H1 (cell line): ENCODE measurements at regions not wholly inside any gene's neighbourhood (a gene's known extent, or its start where the extent isn't known, plus 50 kb on each side); places are given as distances from the start of the nearest gene placed in this dataset.

Experiments
- CTCF ChIA-PET: fragments of 300-600 bp; sonication (Branson Sonifier 250); formaldehyde crosslinking; loops from one replicate; lab custom pipeline; 2021; ENCODE audit not compliant: partially characterized antibody; lab: Charles Lee
- POLR2A ChIA-PET: fragments of 300-600 bp; sonication (Branson Sonifier 250); formaldehyde crosslinking; loops from one replicate; lab custom pipeline; 2021; ENCODE audit warnings: inconsistent platforms; ENCODE audit not compliant: partially characterized antibody; lab: Charles Lee
- DNase-seq, 2 experiments: peaks; one replicate each; pipeline versions ENCODE4 v3.0.0 to v3.0.0-alpha.2; 2010 to 2022; ENCODE audit warnings: low spot score in 2 of 2, low read depth in 1 of 2, mixed read lengths in 1 of 2
- FAIRE-seq: peaks from 2 replicates; lab custom pipeline; 2011; peaks lifted over from hg19 to GRCh38; lab: Jason Lieb, UNC
- H2AFZ ChIP-seq: 2 replicates; pipeline ENCODE4 v1.8.1; 2012; ENCODE audit warnings: low read length, inconsistent platforms
- H2AK5ac ChIP-seq: 2 replicates; pipeline ENCODE4 v1.6.1; 2013; ENCODE audit warnings: low read depth, low read length
- H2BK120ac ChIP-seq: replicated peaks from 2 replicates; pipeline ENCODE3; 2013; ENCODE audit warnings: low read depth, low read length, inconsistent platforms
- H2BK12ac ChIP-seq: 2 replicates; pipeline ENCODE4 v1.6.1; 2013; ENCODE audit warnings: low read depth, low read length
- H2BK15ac ChIP-seq: 2 replicates; pipeline ENCODE4 v1.6.1; 2013; ENCODE audit warnings: low read length
- H2BK20ac ChIP-seq: 2 replicates; pipeline ENCODE4 v1.6.1; 2013; ENCODE audit warnings: low read length
- H2BK5ac ChIP-seq: 2 replicates; pipeline ENCODE4 v1.6.1; 2013; ENCODE audit warnings: low read depth, low read length
- H3K14ac ChIP-seq: 2 replicates; pipeline ENCODE4 v1.6.1; 2013; ENCODE audit warnings: inconsistent platforms; ENCODE audit not compliant: insufficient read length
- H3K18ac ChIP-seq: 2 replicates; pipeline ENCODE4 v1.6.1; 2013; ENCODE audit warnings: low read length; ENCODE audit errors: extremely low read depth
- H3K23ac ChIP-seq: 2 replicates; pipeline ENCODE4 v1.6.1; 2013; ENCODE audit warnings: inconsistent platforms; ENCODE audit not compliant: insufficient read length
- H3K23me2 ChIP-seq: 2 replicates; pipeline ENCODE4 v1.6.1; 2013; ENCODE audit warnings: low read depth, low read length
- H3K27ac ChIP-seq: 2 replicates; pipeline ENCODE4 v1.6.1; 2011; ENCODE audit warnings: low read depth, low read length, inconsistent platforms
- H3K27me3 ChIP-seq, 4 experiments: replicated peaks in 1 of 4; 1 replicate in 1 of 4; 2 replicates in 3 of 4; pipeline versions ENCODE4 v1.6.1 to v1.8.1; 2011 to 2013; ENCODE audit warnings: low read length in 3 of 4, mild to moderate bottlenecking in 3 of 4, inconsistent platforms in 2 of 4, mixed read lengths in 2 of 4, moderate library complexity in 1 of 4; ENCODE audit not compliant: control insufficient read depth in 3 of 4, insufficient read depth in 3 of 4; ENCODE audit errors: extremely low read depth in 1 of 4
- H3K36me3 ChIP-seq, 4 experiments: 2 replicates each; pipeline versions ENCODE4 v1.6.1 to v1.8.1; 2011 to 2013; ENCODE audit warnings: mild to moderate bottlenecking in 4 of 4, low read length in 3 of 4, moderate library complexity in 2 of 4, control low read depth in 1 of 4, inconsistent platforms in 1 of 4; ENCODE audit not compliant: insufficient read depth in 4 of 4, control insufficient read depth in 2 of 4
- H3K4ac ChIP-seq: replicated peaks from 2 replicates; pipeline ENCODE3; 2013; ENCODE audit warnings: low read length, low read depth, mixed read lengths, inconsistent platforms; ENCODE audit not compliant: insufficient read length
- H3K4me1 ChIP-seq, 4 experiments: replicated peaks in 1 of 4; 1 replicate in 1 of 4; 2 replicates in 3 of 4; pipeline versions ENCODE4 v1.6.1 to v1.8.1; 2011 to 2013; ENCODE audit warnings: low read length in 3 of 4, inconsistent platforms in 2 of 4, mixed read lengths in 1 of 4; ENCODE audit not compliant: insufficient read depth in 4 of 4, control insufficient read depth in 3 of 4
- H3K4me2 ChIP-seq, 2 experiments: 2 replicates each; pipeline versions ENCODE4 v1.6.1 to v1.8.1; 2011 to 2013; ENCODE audit warnings: low read depth in 2 of 2, low read length in 2 of 2, control low read depth in 1 of 2, inconsistent platforms in 1 of 2, mild to moderate bottlenecking in 1 of 2; ENCODE audit not compliant: insufficient read depth in 1 of 2
- H3K4me3 ChIP-seq, 4 experiments: fragments of 200-600, 300-600 bp in 1 of 4; sonication (generic), shearing (Covaris generic), sonication (Bioruptor Twin) in 1 of 4; 2 replicates each; pipeline versions ENCODE4 v1.5.1 to v1.8.1; 2011 to 2016; ENCODE audit warnings: low read length in 4 of 4, low read depth in 3 of 4, control low read depth in 2 of 4, inconsistent platforms in 2 of 4, mild to moderate bottlenecking in 2 of 4, mixed read lengths in 1 of 4, moderate library complexity in 1 of 4; ENCODE audit not compliant: insufficient read depth in 2 of 4; ENCODE audit errors: extremely low read depth in 1 of 4
- H3K56ac ChIP-seq: replicated peaks from 2 replicates; pipeline ENCODE3; 2013; ENCODE audit warnings: low read depth, mild to moderate bottlenecking, mixed read lengths, low read length, inconsistent platforms; ENCODE audit not compliant: insufficient read length
- H3K79me1 ChIP-seq: 2 replicates; pipeline ENCODE4 v1.6.1; 2013; ENCODE audit warnings: low read depth, low read length, control low read depth
- H3K79me2 ChIP-seq, 2 experiments: 2 replicates each; pipeline versions ENCODE4 v1.6.1 to v1.8.1; 2012 to 2013; ENCODE audit warnings: low read length in 2 of 2, mild to moderate bottlenecking in 2 of 2, inconsistent platforms in 1 of 2; ENCODE audit not compliant: insufficient read depth in 2 of 2, control insufficient read depth in 1 of 2
- H3K9ac ChIP-seq, 4 experiments: replicated peaks in 1 of 4; 1 replicate in 1 of 4; 2 replicates in 3 of 4; pipeline versions ENCODE4 v1.6.1 to v1.8.1; 2011 to 2013; ENCODE audit warnings: low read depth in 3 of 4, low read length in 3 of 4, control low read depth in 2 of 4, mild to moderate bottlenecking in 2 of 4, moderate library complexity in 2 of 4, inconsistent platforms in 1 of 4; ENCODE audit errors: extremely low read depth in 1 of 4
- H3K9me3 ChIP-seq, 2 experiments: 2 replicates each; pipeline versions ENCODE4 v1.6.1 to v1.8.1; 2012 to 2013; ENCODE audit warnings: mild to moderate bottlenecking in 2 of 2, moderate library complexity in 2 of 2, control low read depth in 1 of 2, inconsistent platforms in 1 of 2, low read depth in 1 of 2, low read length in 1 of 2, mixed read lengths in 1 of 2; ENCODE audit not compliant: insufficient read depth in 2 of 2
- H4K20me1 ChIP-seq, 2 experiments: replicated peaks in 1 of 2; 2 replicates each; pipeline versions ENCODE3 to v1.8.1; 2011 to 2013; ENCODE audit warnings: inconsistent platforms in 2 of 2, low read length in 2 of 2, mild to moderate bottlenecking in 1 of 2; ENCODE audit not compliant: insufficient read depth in 2 of 2, control insufficient read depth in 1 of 2
- H4K5ac ChIP-seq: 2 replicates; pipeline ENCODE4 v1.6.1; 2013; ENCODE audit warnings: low read length, low read depth, mixed read lengths, inconsistent platforms; ENCODE audit not compliant: insufficient read length
- H4K8ac ChIP-seq: 2 replicates; pipeline ENCODE4 v1.8.0; 2013; ENCODE audit warnings: mild to moderate bottlenecking, moderate library complexity, low read length, inconsistent platforms; ENCODE audit not compliant: insufficient read depth; ENCODE audit errors: extremely low read depth
- H4K91ac ChIP-seq: replicated peaks from 2 replicates; pipeline ENCODE3; 2013; ENCODE audit warnings: low read length, mixed read lengths, inconsistent platforms; ENCODE audit not compliant: insufficient read length
- CBX5 ChIP-seq: fragments of 300-800, 300-1000 bp; sonication (generic); IDR thresholded peaks from 2 replicates; pipeline ENCODE4 v1.7.1; 2016; ENCODE audit warnings: antibody characterized with exemption, low read length, low read depth
- CHD1 ChIP-seq: IDR thresholded peaks from 2 replicates; pipeline ENCODE4 v1.6.1; 2012; ENCODE audit warnings: low read depth, low read length, improper control_type of control experiment
- CTCF ChIP-seq, 3 experiments: IDR thresholded peaks; 1 replicate in 2 of 3; 2 replicates in 1 of 3; pipeline versions ENCODE4 v1.5.1 to v1.6.1; 2011; ENCODE audit warnings: low read length in 3 of 3, mild to moderate bottlenecking in 3 of 3, inconsistent platforms in 2 of 3, low read depth in 1 of 3, moderate library complexity in 1 of 3; ENCODE audit not compliant: insufficient read depth in 1 of 3; ENCODE audit errors: control extremely low read depth in 1 of 3
- GTF2F1 ChIP-seq: IDR thresholded peaks from 2 replicates; pipeline ENCODE4 v1.6.1; 2012; ENCODE audit warnings: low read depth, low read length, improper control_type of control experiment, borderline replicate concordance
- PHF8 ChIP-seq: fragments of 200-600 bp; sonication (generic); conservative IDR thresholded peaks from 2 replicates; pipeline ENCODE4 v1.7.1; 2012; ENCODE audit warnings: low read depth, mild to moderate bottlenecking, inconsistent platforms, low read length, moderate library complexity
- POLR2A ChIP-seq, 2 experiments: IDR thresholded peaks; 1 replicate in 1 of 2; 2 replicates in 1 of 2; pipeline ENCODE4 v1.6.1; 2011; ENCODE audit warnings: low read depth in 2 of 2, low read length in 2 of 2, mild to moderate bottlenecking in 2 of 2; ENCODE audit errors: control extremely low read depth in 1 of 2
- RAD21 ChIP-seq, 2 experiments: IDR thresholded peaks in 1 of 2; conservative IDR thresholded peaks in 1 of 2; 2 replicates each; pipeline ENCODE4 v1.6.1; 2011; ENCODE audit warnings: low read depth in 2 of 2, low read length in 2 of 2, improper control_type of control experiment in 1 of 2, inconsistent platforms in 1 of 2, mild to moderate bottlenecking in 1 of 2, moderate library complexity in 1 of 2
- RBBP5 ChIP-seq: IDR thresholded peaks from 2 replicates; pipeline ENCODE4 v1.7.1; 2012; ENCODE audit warnings: low read depth, mild to moderate bottlenecking, inconsistent platforms, low read length, moderate library complexity, borderline replicate concordance
- SIX5 ChIP-seq: IDR thresholded peaks from 2 replicates; pipeline ENCODE4 v1.6.1; 2011; ENCODE audit warnings: mild to moderate bottlenecking, low read depth, low read length
- YY1 ChIP-seq: IDR thresholded peaks from 2 replicates; pipeline ENCODE4 v1.6.1; 2011; ENCODE audit warnings: low read depth, mild to moderate bottlenecking, low read length
- WGBS, 2 experiments: shearing (Covaris generic) in 1 of 2; methylation state at CpG; one replicate each; pipeline versions ENCODE4 v1.1.6 to v1.1.7; 2013 to 2015; ENCODE audit warnings: low lambda C conversion rate in 2 of 2, mixed read lengths in 2 of 2, inconsistent platforms in 1 of 2, low coverage in 1 of 2, missing lambda C conversion rate in 1 of 2; ENCODE audit not compliant: insufficient replicate concordance in 2 of 2, insufficient coverage in 1 of 2, insufficient read length in 1 of 2; ENCODE audit errors: extremely low coverage in 1 of 2, missing lambda C conversion rate in 1 of 2; 5-methylcytosine and 5-hydroxymethylcytosine counted together
- TF ChIP-seq, protein P1 (sequence below): IDR thresholded peaks from 2 replicates; pipeline ENCODE4 v1.6.1; 2011; ENCODE audit warnings: low read depth, mild to moderate bottlenecking, low read length; ENCODE audit not compliant: insufficient read depth

GRCh38 chr6:29227235-29227634, 56.5 kb downstream of the OR2J2 start:
- WGBS, 2 experiments, result 90% methylated on average over 5 of the region's 5 CpGs; no CpG with 5 or more reads in 1 of the 2 experiments
- no peaks in the 10 kb centered on the region for H3K9me3 ChIP-seq
- TF ChIP-seq GTF2F1 (no peak), CTCF (IDR thresholded peaks at IDR 0.05; ENCODE audit: control extremely low read depth in 1 of 3, insufficient read depth in 1 of 3, low read depth in 1 of 3, low read length in 3 of 3) (peak in 2 of 3 experiments; percentile 36 to 45; a peak in 2 of 4 replicates), YY1 (no peak), RAD21 (IDR thresholded peaks at IDR 0.05 in 1 of 2, conservative IDR thresholded peaks at IDR 0.05 in 1 of 2; ENCODE audit: low read depth in 2 of 2, low read length in 2 of 2) (peak; percentile 62 to 80), CBX5 (no peak), SIX5 (no peak), RBBP5 (no peak), CHD1 (no peak), PHF8 (no peak), POLR2A (IDR thresholded peaks at IDR 0.05; ENCODE audit: control extremely low read depth in 1 of 2, low read depth in 2 of 2, low read length in 2 of 2) (no peak)
- TF ChIP-seq, protein P1, sequence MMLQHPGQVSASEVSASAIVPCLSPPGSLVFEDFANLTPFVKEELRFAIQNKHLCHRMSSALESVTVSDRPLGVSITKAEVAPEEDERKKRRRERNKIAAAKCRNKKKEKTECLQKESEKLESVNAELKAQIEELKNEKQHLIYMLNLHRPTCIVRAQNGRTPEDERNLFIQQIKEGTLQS, result no peak

More at GRCh38 chr6:29227235-29227634, 56.5 kb downstream of the OR2J2 start:
- ChIA-PET CTCF (interaction anchor here (0.6 to 1.6 kb wide), 4 partner anchors 78 to 188 kb away, joined by 3 to 5 read pairs (median 3); no protein-coding TSS in a partner anchor), POLR2A (no interaction called here)
- H3K4me3 ChIP-seq, result no peak overlapping the region
- no peak overlapping the region for H3K4ac ChIP-seq
- no peaks in the 10 kb centered on the region for H3K79me2 ChIP-seq
- DNase-seq (no peak), FAIRE-seq (peak; percentile 55)
- no peaks in the 10 kb centered on the region for H3K23me2 ChIP-seq
- H3K27me3 ChIP-seq, result no peaks in the 10 kb centered on the region
- no peak overlapping the region for H2AK5ac ChIP-seq
- H2AFZ ChIP-seq, result no peak overlapping the region
- H2BK120ac ChIP-seq, result no peak overlapping the region
- H3K27ac ChIP-seq, result no peak overlapping the region
- peaks cover 0 to 5% (median 1%) of the 10 kb centered on the region in 4 experiments; a peak in 1 of 7 replicates for H3K4me1 ChIP-seq
- no peak overlapping the region for H3K23ac ChIP-seq
- no peak overlapping the region for H3K18ac ChIP-seq
- no peak overlapping the region for H3K9ac ChIP-seq
- H4K5ac ChIP-seq, result no peak overlapping the region
- H3K4me2 ChIP-seq, result no peak overlapping the region
- no peaks in the 10 kb centered on the region for H4K20me1 ChIP-seq
- H3K79me1 ChIP-seq, result no peaks in the 10 kb centered on the region
- no peak overlapping the region for H2BK5ac ChIP-seq
- no peaks in the 10 kb centered on the region for H3K36me3 ChIP-seq
- no peak overlapping the region for H4K91ac ChIP-seq
- H3K14ac ChIP-seq, result no peak overlapping the region
- no peak overlapping the region for H3K56ac ChIP-seq
- H2BK15ac ChIP-seq, result no peak overlapping the region
- H4K8ac ChIP-seq, result no peak overlapping the region
- no peak overlapping the region for H2BK12ac ChIP-seq
- H2BK20ac ChIP-seq, result no peak overlapping the region
